COLO668 (cell line): ENCODE measurements at regions not wholly inside any gene's neighbourhood (a gene's known extent, or its start where the extent isn't known, plus 50 kb on each side); places are given as distances from the start of the nearest gene placed in this dataset.

ENCODE experiments used
- DNase-seq: peaks from one replicate; lab custom pipeline; 2025; ENCODE audit not compliant: unreplicated experiment; lab: John Stamatoyannopoulos, UW

GRCh38 chr15:66615846-66616245 lies 50.0 kb upstream of the LCTL start:
- DNase-seq = no peak

- no peak for DNase-seq
Measured at GRCh38 chr15:66617137-66618090, 51.6 kb upstream of the LCTL start.

- peak; percentile 53 for DNase-seq
Measured at GRCh38 chr15:66619152-66619903, 53.5 kb upstream of the LCTL start.

- DNase-seq = no peak
Measured at GRCh38 chr15:66620341-66620740, 54.5 kb upstream of the LCTL start.

GRCh38 chr15:66620744-66621344 lies 55.0 kb upstream of the LCTL start:
- DNase-seq = no peak

- no peak for DNase-seq
Measured at GRCh38 chr15:66621491-66622467, 56.0 kb upstream of the LCTL start.

GRCh38 chr15:66622591-66623022 lies 56.8 kb upstream of the LCTL start:
- DNase-seq = no peak

- no peak for DNase-seq
Measured at GRCh38 chr15:66623801-66624453, 58.1 kb upstream of the LCTL start.

GRCh38 chr15:66625531-66625930 lies 59.7 kb upstream of the LCTL start:
- no peak for DNase-seq

GRCh38 chr15:66625974-66626373 lies 60.2 kb upstream of the LCTL start:
- DNase-seq = no peak

- no peak for DNase-seq
Measured at GRCh38 chr15:66628976-66629723, 63.4 kb upstream of the LCTL start.

GRCh38 chr15:66629817-66630576 lies 64.2 kb upstream of the LCTL start:
- no peak for DNase-seq

GRCh38 chr15:66630801-66631351 lies 65.1 kb upstream of the LCTL start:
- no peak for DNase-seq

GRCh38 chr15:66631616-66632263 lies 65.9 kb upstream of the LCTL start:
- no peak for DNase-seq

GRCh38 chr15:66633041-66633937 lies 67.5 kb upstream of the LCTL start:
- DNase-seq = no peak

- no peak for DNase-seq
Measured at GRCh38 chr15:66633938-66634250, 68.1 kb upstream of the LCTL start.

GRCh38 chr15:66634540-66634939 lies 67.5 kb upstream of the SMAD6 start:
- DNase-seq = no peak
